ENCODE measurements at regions not wholly inside any gene's neighbourhood (a gene's known extent, or its start where the extent isn't known, plus 50 kb on each side); places are given as distances from the start of the nearest gene placed in this dataset.

DNA sequence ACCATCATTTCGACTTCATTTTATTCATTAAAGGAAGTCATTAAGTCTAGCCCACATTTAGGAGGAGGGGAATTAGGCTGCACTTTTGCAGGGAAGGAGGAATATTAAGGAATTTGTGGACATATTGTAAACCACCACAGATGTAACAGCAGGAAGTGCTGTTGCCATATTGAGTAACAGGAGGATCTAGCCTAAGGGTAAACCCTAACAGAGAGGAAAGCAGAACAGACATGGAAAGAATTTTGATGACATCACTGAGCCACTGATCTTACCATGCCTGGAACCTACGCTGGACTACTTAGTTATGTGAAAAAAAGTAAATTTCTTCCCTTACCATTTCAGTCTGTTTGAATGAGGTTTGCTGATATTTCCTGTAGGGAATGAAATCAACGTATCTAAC is 100.7 kb upstream of the ATF7IP start:
- Mint-ChIP-seq H3K9me3 (ENCODE audit: unreplicated experiment) (peaks cover 5% of the 10 kb centered on the region), H3K36me3 (ENCODE audit: unreplicated experiment) (peaks cover 5% of the 10 kb centered on the region), H3K4me1 (ENCODE audit: unreplicated experiment) (peaks cover 21% of the 10 kb centered on the region), H3K27me3 (ENCODE audit: unreplicated experiment) (no peaks in the 10 kb centered on the region), H3K27ac (ENCODE audit: unreplicated experiment) (no peak overlapping the region), H3K4me3 (ENCODE audit: unreplicated experiment) (no peak overlapping the region)
- no peak for DNase-seq (ENCODE audit: extremely low spot score, unreplicated experiment)
- TF ChIP-seq, protein P1, sequence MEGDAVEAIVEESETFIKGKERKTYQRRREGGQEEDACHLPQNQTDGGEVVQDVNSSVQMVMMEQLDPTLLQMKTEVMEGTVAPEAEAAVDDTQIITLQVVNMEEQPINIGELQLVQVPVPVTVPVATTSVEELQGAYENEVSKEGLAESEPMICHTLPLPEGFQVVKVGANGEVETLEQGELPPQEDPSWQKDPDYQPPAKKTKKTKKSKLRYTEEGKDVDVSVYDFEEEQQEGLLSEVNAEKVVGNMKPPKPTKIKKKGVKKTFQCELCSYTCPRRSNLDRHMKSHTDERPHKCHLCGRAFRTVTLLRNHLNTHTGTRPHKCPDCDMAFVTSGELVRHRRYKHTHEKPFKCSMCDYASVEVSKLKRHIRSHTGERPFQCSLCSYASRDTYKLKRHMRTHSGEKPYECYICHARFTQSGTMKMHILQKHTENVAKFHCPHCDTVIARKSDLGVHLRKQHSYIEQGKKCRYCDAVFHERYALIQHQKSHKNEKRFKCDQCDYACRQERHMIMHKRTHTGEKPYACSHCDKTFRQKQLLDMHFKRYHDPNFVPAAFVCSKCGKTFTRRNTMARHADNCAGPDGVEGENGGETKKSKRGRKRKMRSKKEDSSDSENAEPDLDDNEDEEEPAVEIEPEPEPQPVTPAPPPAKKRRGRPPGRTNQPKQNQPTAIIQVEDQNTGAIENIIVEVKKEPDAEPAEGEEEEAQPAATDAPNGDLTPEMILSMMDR (IDR thresholded peaks at IDR 0.05) = no peak

DNA sequence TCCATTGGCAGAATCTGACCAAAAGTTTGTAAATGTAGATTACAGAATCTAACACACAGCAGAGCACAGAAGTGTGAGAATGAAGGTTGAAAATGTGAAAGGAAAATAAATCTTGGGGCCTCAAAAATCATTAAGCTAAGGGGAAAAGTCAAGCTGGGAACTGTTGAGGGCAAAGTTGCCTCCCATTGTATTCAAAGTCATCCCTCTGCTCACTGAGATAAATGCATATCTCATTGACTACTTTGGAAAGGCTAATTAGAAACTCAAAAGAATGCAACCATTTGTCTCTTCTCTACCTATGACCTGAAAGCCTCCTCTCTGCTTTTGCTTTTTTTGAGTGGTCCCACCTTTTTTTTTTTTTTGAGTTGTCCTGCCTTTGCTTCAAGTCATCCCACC is 97.4 kb upstream of the ATF7IP start:
- Mint-ChIP-seq H3K27ac (ENCODE audit: unreplicated experiment) (no peak overlapping the region), H3K27me3 (ENCODE audit: unreplicated experiment) (no peaks in the 10 kb centered on the region), H3K4me1 (ENCODE audit: unreplicated experiment) (peaks cover 3% of the 10 kb centered on the region), H3K4me3 (ENCODE audit: unreplicated experiment) (no peak overlapping the region), H3K36me3 (ENCODE audit: unreplicated experiment) (peaks cover 5% of the 10 kb centered on the region), H3K9me3 (ENCODE audit: unreplicated experiment) (peaks cover 11% of the 10 kb centered on the region)
- TF ChIP-seq, protein P1 (IDR thresholded peaks at IDR 0.05) = no peak
- DNase-seq (ENCODE audit: extremely low spot score, unreplicated experiment) = no peak

DNA sequence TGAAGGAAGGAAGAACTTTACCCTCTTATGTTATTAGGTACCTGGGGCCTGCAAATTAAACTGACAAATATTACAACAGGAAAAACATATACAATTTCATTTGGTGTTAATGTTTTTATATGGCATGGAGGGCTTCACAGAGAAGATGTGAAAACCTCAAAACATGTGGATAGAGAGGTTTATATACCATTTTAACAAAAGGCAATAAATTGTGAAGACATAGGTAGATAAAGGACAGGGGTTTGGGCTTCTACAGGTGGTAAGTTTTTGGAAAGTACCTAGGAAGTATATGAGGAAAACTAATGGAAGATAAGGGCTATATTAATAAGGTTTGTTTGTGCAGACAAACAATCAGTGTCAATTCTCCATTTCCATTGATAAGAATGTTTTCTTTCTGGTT is 95.1 kb upstream of the ATF7IP start:
- peaks cover 3% of the 10 kb centered on the region for H3K36me3 Mint-ChIP-seq (ENCODE audit: unreplicated experiment)
- H3K27ac Mint-ChIP-seq (ENCODE audit: unreplicated experiment) = no peak overlapping the region
- TF ChIP-seq, protein P1 (IDR thresholded peaks at IDR 0.05) = no peak
- H3K9me3 Mint-ChIP-seq (ENCODE audit: unreplicated experiment) = peaks cover 6% of the 10 kb centered on the region
- no peak for DNase-seq (ENCODE audit: extremely low spot score, unreplicated experiment)
- no peaks in the 10 kb centered on the region for H3K27me3 Mint-ChIP-seq (ENCODE audit: unreplicated experiment)
- H3K4me3 Mint-ChIP-seq (ENCODE audit: unreplicated experiment) = no peak overlapping the region
- H3K4me1 Mint-ChIP-seq (ENCODE audit: unreplicated experiment) = no peaks in the 10 kb centered on the region

DNA sequence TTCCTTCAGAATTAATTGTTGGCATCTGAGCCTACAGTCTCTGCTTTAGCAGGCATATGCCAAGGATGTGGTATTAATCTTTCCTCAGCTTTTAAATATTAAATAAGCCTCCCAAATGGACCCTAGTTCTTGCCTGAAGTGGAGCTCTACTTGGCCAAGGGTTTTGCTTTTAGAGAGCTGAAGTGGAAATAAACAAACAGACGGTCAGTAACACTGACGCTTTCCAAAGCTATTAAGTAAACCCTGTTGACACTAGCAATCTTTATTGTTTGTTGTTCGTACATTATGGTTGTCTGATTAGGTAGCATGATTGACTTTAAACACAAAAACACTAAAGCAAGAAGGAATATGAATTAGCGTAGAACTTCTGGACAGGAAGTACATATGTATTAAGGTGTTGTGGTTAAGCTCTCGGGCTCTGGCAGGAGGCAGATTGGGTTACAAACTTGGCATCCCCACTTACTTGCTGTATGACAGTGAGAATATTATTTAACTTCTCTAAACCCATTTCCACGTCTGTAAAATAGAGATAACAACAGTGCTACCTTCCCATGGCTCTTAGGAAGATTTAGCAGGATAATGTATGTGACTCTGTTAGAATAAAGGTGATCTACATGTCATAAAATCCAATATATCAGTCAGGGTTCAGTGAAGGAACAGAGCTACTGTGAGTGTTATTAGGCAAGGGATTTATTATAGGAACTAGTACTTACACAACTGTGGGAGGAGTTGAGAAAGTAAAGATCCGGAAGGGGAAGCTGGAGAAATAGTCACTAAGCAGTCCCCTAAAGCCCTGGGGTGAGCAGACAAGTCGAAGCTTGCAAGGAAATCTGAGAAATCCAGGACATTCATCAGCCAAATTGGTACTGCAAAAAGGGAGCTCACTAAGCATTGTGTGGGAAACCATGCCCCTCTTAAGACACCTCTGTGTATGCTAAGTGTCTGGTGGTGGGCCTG is 92.2 kb upstream of the ATF7IP start:
- no peaks in the 10 kb centered on the region for H3K4me1 Mint-ChIP-seq (ENCODE audit: unreplicated experiment)
- H3K9me3 Mint-ChIP-seq (ENCODE audit: unreplicated experiment) = peaks cover 6% of the 10 kb centered on the region
- no peak overlapping the region for H3K27ac Mint-ChIP-seq (ENCODE audit: unreplicated experiment)
- no peak overlapping the region for H3K4me3 Mint-ChIP-seq (ENCODE audit: unreplicated experiment)
- no peak for DNase-seq (ENCODE audit: extremely low spot score, unreplicated experiment)
- TF ChIP-seq, protein P1 (IDR thresholded peaks at IDR 0.05) = no peak
- H3K36me3 Mint-ChIP-seq (ENCODE audit: unreplicated experiment) = peaks cover 3% of the 10 kb centered on the region
- H3K27me3 Mint-ChIP-seq (ENCODE audit: unreplicated experiment) = no peaks in the 10 kb centered on the region

DNA sequence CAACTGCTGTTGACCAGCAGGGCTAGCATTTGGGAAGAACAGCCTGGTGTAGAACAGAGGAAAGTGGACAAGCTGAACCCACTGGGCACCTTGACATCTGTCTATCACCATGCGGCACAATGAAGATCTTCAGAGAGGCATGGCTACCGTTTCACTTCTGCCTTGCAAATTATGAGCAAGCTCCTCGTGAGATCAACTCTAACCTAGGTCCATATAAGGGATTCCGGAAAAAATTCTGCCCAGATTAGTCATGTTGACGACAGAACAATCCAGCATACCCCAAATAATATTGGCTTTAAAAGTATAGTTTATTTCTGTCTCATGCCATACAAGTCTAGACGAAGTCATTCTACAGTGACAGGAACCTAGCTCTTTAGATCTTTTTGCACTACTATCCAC is 91.6 kb upstream of the ATF7IP start:
- Mint-ChIP-seq H3K9me3 (ENCODE audit: unreplicated experiment) (peaks cover 6% of the 10 kb centered on the region), H3K4me1 (ENCODE audit: unreplicated experiment) (no peaks in the 10 kb centered on the region)

More for the DNA sequence above, 91.6 kb upstream of the ATF7IP start:
- Mint-ChIP-seq H3K27ac (ENCODE audit: unreplicated experiment) (no peak overlapping the region), H3K27me3 (ENCODE audit: unreplicated experiment) (no peaks in the 10 kb centered on the region), H3K36me3 (ENCODE audit: unreplicated experiment) (peaks cover 3% of the 10 kb centered on the region), H3K4me3 (ENCODE audit: unreplicated experiment) (no peak overlapping the region)
- no peak for DNase-seq (ENCODE audit: extremely low spot score, unreplicated experiment)
- TF ChIP-seq, protein P1 (IDR thresholded peaks at IDR 0.05) = no peak
